ENCODE measurements at regions not wholly inside any gene's neighbourhood (a gene's known extent, or its start where the extent isn't known, plus 50 kb on each side); places are given as distances from the start of the nearest gene placed in this dataset.
"Not testable (repeated sequence)": the region's sequence is repeated elsewhere in the genome, so short reads cannot be mapped to it uniquely, and the experiment has no call there.

GRCh38 chr6:118719351-118720124 lies 68.1 kb upstream of the CEP85L start:
- CTCF ChIA-PET = no interaction called here
- Histone ChIP-seq H3K27me3 (ENCODE audit: control insufficient read depth, insufficient read depth, low read length) (no peaks in the 10 kb centered on the region), H3K4me3 (ENCODE audit: low read depth, low read length) (no peak overlapping the region), H3K9me3 (ENCODE audit: control insufficient read depth, insufficient read depth, low read length) (no peaks in the 10 kb centered on the region), H3K27ac (ENCODE audit: low read depth, low read length) (no peak overlapping the region)
- no peak for DNase-seq (ENCODE audit: low read depth, low spot score)
- no peak for TF ChIP-seq CTCF (IDR thresholded peaks at IDR 0.05; ENCODE audit: low read depth, low read length)
- POLR2A ChIA-PET = no interaction called here

GRCh38 chr6:118718903-118719302 lies 67.5 kb upstream of the CEP85L start:
- Histone ChIP-seq H3K27me3 (ENCODE audit: control insufficient read depth, insufficient read depth, low read length) (no peaks in the 10 kb centered on the region), H3K9me3 (ENCODE audit: control insufficient read depth, insufficient read depth, low read length) (no peaks in the 10 kb centered on the region), H3K4me3 (ENCODE audit: low read depth, low read length) (no peak overlapping the region), H3K27ac (ENCODE audit: low read depth, low read length) (no peak overlapping the region)
- DNase-seq (ENCODE audit: low read depth, low spot score) = no peak
- CTCF ChIA-PET = no interaction called here
- no peak for TF ChIP-seq CTCF (IDR thresholded peaks at IDR 0.05; ENCODE audit: low read depth, low read length)
- POLR2A ChIA-PET = no interaction called here

GRCh38 chr6:118718297-118718696 lies 66.9 kb upstream of the CEP85L start:
- ChIA-PET CTCF (no interaction called here), POLR2A (no interaction called here)
- H3K4me3 ChIP-seq (ENCODE audit: low read depth, low read length) = no peak overlapping the region
- no peak for TF ChIP-seq CTCF (IDR thresholded peaks at IDR 0.05; ENCODE audit: low read depth, low read length)
- no peak for DNase-seq (ENCODE audit: low read depth, low spot score)
- H3K9me3 ChIP-seq (ENCODE audit: control insufficient read depth, insufficient read depth, low read length) = no peaks in the 10 kb centered on the region
- no peaks in the 10 kb centered on the region for H3K27me3 ChIP-seq (ENCODE audit: control insufficient read depth, insufficient read depth, low read length)
- no peak overlapping the region for H3K27ac ChIP-seq (ENCODE audit: low read depth, low read length)

- Histone ChIP-seq H3K4me3 (ENCODE audit: low read depth, low read length) (no peak overlapping the region), H3K27me3 (ENCODE audit: control insufficient read depth, insufficient read depth, low read length) (no peaks in the 10 kb centered on the region), H3K9me3 (ENCODE audit: control insufficient read depth, insufficient read depth, low read length) (no peaks in the 10 kb centered on the region), H3K27ac (ENCODE audit: low read depth, low read length) (no peak overlapping the region)
- DNase-seq (ENCODE audit: low read depth, low spot score) = no peak
- POLR2A ChIA-PET = no interaction called here
- no peak for TF ChIP-seq CTCF (IDR thresholded peaks at IDR 0.05; ENCODE audit: low read depth, low read length)
- CTCF ChIA-PET = no interaction called here
Measured at GRCh38 chr6:118717106-118717505, 65.7 kb upstream of the CEP85L start.

GRCh38 chr6:118715907-118716306 lies 64.5 kb upstream of the CEP85L start:
- H3K9me3 ChIP-seq (ENCODE audit: control insufficient read depth, insufficient read depth, low read length); H3K4me3 ChIP-seq (ENCODE audit: low read depth, low read length); POLR2A ChIA-PET; H3K27ac ChIP-seq (ENCODE audit: low read depth, low read length); H3K27me3 ChIP-seq (ENCODE audit: control insufficient read depth, insufficient read depth, low read length); DNase-seq (ENCODE audit: low read depth, low spot score); CTCF ChIA-PET: not testable (repeated sequence)
